Stimulated activated CD8-positive, alpha-beta memory T cell treated with anti-CD3 and anti-CD28 coated beads, Interleukin-7, amount 100 ng/mL, for 1 hour (primary cell): ENCODE measurements at regions not wholly inside any gene's neighbourhood (a gene's known extent, or its start where the extent isn't known, plus 50 kb on each side); places are given as distances from the start of the nearest gene placed in this dataset.

Experiments used
- DNase-seq, 2 donors: peaks; one replicate each; pipeline ENCODE4 v3.0.0-alpha.2; 2020; ENCODE audit warnings: low read depth in 2 of 2

DNA sequence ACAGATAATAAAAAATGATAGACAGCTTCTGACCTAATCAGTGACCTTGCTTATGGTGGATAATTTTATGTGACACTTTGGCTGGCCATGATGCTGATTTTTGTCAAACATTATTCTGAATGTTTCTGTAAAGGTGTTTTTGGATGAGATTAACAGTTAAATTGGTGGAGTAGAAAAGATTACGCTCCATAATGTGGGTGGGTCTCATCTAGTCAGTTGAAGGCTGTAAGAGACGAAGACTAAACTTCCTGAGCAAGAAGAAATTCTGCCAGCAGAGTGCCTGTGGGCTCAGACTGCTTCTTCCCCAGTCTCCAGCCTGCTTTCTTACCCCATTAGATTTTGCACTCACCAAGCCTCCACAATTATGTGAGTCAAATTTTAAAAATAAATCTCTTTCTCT, 214.9 kb upstream of the ITGA4 start:
- DNase-seq, result no peak

DNA sequence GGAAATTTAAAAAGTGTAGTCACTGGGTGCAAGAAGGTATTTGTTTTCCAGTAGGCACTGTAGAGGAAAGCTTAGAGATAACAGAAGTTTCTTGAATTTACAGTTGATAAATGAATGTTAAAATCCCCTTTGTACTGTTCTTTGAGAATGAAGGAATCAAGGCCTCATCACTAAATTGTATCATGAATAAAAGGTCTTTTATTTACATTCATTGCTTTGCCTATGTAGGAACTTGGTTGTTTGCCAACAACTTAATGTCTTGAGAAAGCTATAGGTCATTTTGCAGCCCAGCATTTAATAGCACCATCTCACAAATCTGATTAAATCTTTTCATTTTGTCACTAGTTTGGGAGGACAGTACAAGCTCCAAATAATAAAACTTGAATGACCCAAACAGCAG, 213.9 kb upstream of the ITGA4 start:
- DNase-seq, result no peak

DNA sequence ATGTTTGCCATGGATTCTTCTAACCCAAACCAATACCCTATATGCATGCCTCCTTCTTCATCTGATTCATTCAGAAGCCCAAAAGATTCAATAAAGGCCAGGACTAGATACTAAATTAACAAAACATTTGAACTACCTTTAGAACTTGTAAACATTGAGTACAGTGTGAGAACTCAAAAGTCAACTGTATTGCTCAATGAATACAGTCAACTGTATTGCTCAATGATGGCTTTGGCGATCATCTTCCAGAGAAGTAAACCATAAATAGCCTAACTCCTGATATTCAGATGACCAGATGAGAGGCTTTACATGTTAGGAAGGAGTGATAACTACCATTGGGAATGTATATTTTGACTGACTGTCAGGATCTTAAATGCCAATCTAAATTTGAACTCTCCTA, 206.5 kb upstream of the ITGA4 start:
- no peak for DNase-seq

DNA sequence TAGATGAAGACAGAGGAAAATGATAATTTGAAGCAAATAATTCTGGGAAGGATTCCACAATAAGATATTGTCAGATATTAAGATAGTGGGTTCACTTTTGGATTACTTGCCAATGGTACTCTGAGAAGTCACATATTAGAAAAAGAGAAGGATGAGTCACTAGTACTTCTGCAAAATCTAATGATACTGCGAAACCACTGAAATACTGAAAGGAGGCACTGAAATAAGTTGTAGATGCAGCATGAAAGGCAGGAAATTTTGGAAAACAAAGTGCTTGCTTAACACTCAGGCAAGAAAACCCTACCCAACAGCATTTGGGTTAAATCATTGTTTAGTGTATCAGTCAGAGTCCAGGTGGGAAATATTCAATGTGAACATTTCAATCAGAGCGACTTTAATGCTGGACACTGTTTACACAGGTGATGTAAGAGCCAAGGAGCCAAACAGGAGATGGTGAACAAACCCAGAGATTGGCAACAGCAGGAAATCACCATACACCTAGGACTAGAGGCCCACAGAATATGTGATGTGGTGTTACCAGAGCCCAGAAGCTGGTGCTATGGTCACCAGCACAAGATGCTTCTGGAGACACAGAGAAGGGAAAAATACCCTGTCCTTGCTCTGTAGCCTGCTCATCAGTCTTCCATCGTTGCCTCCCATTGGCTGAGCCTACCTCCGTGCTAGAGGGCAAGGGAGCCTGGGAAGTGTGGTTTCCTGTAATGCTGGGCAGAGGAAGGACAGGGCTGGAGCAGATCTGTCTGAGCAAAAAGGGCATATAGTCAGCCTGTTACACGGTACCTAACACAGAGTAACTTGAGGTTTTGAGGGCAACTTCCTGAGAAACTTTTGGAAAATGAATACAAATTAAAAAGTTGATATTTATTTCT, 204.7 kb upstream of the ITGA4 start:
- DNase-seq, result no peak

DNA sequence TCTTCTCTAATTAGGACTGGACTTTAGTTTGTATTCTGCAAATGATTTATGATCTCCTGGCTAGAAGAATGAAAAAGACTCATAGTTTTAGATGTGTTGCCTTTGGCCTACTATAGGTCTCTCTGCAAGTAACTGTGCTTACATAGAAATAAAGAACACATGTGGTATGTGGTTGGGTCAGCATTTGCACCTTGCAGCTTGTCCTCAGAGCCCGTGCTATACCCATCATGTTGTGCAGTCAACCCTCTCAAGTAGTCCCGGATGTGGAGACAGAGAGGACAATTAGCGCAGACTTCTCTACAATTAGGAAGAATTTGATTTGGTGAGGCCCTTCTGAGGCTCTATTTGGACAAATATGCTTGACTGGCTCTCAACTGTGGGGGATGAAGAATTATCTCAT, 203.7 kb upstream of the ITGA4 start:
- no peak for DNase-seq

DNA sequence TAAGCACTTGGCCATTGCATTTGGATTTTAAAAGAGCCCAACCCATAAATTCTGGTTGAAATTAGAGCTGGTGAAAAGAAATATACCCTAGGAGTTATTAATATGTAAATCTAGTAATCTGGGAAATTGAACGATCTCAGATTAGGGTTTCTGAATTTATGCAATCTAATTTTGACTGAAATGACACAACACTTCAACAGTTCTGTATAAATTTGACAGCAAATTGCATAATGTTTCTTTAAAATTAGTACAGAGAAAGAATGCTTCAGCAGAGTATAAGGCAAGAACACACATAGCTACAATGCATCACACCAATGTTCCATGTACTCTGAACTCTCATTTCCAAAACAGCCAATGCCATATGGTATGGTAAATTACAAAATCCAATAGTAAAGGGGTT, 201.5 kb upstream of the ITGA4 start:
- no peak for DNase-seq

DNA sequence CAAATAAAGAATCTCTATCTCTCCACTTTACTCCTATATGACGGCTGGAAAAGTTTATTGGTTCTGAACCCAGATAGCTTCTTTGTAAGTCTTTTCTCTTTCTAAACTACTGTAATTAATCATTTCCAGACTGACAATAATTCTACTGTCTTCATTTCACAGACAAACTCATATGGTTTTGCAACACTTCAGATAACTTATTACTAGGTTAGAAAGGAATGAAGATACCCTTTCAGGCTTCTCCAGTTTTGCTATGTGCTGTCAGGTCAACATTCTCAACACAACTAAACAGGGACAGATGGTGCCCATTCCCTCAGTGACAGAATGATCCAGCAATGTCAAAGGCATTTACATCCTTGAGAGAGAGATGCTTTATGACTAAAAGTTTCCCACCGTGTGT, 198.5 kb upstream of the ITGA4 start:
- no peak for DNase-seq

DNA sequence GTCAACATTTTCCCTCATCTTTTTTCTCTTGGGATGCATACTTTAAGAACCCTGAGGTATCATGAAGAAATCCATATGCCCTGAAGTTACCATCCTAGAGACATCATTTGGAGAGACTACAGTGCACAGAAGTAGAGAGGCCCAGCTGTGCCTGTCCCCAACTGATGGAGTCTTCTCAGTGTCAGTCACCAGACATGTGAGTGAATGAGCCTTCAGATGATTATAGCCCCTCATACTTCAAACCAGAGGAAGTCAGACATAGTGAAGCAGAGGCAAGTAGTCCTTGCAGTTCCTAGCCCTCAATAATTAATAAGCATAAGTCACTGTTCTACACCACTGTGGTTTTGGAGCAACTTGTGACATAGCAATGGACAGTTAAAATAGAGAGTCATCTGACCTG, 194.4 kb upstream of the ITGA4 start:
- DNase-seq, result no peak

DNA sequence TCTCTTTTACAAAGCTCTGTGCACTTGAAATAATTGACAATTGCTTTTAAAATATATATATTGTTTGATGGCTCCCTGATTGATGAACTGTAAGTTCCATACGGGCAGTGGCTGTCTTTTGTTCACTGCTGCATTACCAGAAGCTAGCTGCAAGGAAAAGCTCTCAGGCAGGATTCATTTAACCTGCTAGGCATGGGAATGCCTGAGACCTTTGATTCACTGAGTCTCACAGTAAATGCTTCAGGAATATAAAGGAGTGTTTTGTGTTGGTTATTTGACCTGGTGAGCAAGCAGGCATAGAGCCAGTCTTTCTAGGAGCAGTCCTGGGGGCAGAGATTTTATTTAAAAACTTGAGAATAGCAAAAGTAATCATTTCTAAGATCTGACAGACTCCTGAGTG, 193.2 kb upstream of the ITGA4 start:
- DNase-seq, result no peak

DNA sequence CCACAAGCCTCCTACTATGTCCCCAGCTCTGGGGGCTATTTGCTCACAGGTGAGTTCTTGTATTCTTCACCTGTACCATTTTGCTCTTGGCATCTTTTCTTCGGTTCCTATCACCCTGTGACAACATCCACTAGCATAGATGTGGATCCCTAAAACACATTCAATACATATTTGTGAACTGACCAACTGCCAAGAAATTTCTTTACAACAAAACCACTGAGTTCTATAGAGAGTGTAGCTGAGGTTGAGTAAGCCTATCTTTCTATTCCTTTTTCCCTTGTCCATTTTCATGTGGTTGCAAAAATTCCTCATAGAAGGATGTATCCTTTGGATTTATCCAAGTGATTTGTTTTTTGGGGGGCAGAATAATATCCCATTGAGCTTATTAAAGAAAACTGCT, 192.7 kb upstream of the ITGA4 start:
- no peak for DNase-seq

DNA sequence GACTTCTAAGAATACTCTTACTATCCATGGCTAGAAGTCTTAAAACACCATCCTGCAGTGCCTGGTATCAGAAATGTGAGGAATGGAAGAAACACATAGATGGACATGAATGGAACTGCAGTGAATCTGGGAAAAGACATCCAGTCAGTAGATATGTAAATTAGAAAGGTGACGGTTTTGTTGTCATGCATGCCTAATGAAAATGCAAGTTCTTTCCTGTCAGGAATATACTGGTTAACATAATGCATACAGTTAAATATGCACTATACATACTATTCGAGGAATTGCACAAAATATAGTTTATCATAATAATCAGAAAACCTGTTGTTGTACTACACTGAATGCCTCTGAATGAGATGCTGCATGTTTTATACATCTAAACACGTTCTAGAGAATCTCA, 190.6 kb upstream of the ITGA4 start:
- DNase-seq, result no peak

DNA sequence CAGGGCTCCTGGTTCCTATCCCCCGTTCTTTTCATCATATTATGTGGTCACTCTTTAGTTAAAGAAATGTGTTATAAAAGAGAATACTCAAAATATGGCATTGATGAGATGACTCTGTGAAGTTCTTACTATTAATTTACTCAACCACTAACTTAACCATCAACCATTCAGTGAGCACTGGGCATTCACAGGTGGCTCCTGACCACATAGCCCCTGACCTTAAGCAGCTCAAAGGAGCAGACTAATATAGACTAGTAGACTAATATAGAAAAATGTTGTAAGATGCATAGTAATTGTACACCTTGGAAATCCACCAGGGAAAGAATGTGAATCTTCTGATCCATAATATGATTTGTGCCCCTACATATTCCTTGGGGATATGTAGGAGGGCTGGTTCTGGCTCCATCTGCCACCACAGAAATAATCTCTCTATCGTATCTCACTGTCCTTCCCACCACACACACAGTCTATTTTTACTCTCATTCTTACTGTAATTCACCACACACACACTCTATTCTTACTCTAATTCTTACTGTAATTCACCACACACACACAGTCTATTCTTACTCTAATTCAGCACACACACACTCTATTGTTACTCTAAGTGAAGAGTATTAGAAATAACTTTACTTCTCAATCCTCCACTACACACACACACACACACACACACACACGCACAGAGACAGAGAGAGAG, 188.9 kb upstream of the ITGA4 start:
- DNase-seq, result no peak

DNA sequence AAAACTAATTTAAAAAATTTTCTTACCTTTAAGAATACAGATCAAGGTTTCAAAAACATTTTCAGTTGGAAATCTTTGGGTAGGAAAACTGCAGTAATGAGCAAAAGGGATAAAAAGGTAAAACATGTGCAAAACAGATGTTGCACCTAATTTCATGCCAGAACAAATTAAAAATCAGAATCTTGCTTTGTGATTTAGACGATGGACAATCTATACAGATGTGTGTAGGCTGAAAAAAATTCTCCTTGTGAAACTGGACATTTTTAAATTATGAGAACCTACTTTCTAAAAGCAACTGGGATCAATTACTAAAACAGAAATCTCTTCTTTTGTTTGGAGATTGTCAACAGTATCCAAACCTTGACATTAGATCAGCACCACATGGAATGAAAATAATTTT, 183.2 kb upstream of the ITGA4 start:
- DNase-seq, result no peak

DNA sequence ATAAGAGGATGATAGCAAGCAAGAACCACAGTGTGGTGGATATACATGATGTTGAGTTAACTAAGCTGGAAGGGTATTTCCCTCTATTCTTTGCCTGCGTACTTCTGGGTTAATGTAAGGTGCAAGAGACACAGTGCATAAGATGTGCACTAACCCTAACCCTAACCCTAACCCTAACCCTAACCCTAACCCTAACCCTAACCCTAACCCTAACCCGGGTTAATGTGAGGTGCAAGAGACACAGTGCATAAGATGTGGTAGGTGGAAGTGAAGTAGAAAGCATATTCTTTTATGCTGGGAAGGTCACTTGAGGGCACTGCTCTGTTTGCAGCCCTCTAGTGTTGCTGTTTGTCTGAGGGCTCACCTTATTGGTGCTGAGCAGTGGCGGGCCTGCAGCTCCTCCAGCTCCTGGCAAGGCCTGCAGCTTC, 181.5 kb upstream of the ITGA4 start:
- no peak for DNase-seq

DNA sequence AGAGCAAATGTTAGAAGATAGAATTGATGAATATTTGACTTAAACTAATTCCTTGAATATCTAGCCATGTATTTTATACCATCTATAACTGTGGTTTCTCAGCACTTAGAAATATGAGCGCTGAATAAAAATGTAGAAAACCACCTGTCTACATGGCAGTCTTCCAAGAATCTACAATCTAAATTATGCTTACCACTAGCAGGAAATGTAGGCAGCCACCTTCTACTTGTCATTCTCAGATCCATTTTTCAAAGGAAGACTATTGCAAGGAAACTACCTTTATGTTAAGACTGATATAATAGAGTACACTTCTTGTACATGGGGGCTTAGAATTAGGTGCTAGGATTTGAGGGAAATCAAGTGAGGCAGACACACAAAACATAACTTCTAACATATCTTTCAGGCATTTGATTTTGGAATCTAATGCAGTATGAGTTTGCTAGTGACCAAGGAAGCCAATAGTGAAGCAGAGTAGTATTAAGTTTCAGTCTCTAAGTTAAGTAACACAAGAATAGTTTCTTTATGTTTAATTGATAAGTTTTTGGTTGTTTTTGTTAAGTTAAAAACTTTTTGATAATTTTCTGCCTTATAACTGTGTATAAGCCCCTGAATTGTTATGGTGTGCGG, 175.9 kb upstream of the ITGA4 start:
- DNase-seq, result no peak

DNA sequence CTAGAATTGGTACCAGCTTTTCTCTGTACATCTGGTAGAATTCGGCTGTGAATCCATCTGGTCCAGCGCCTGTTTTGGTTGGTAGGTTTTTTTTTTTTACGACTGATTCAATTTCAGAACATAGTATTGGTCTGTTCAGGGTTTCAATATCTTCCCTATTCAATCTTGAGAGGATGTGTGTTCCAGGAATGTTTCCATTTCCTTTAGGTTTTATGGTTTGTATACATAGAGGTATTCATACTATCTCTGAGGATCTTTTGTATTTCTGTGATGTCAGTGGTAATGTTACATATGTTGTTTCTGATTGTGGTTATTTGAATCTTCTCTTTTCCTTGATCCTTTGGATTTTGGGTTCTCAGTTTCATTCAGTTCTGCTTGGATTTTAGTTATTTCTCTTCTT, 172.1 kb upstream of the ITGA4 start:
- no peak for DNase-seq

DNA sequence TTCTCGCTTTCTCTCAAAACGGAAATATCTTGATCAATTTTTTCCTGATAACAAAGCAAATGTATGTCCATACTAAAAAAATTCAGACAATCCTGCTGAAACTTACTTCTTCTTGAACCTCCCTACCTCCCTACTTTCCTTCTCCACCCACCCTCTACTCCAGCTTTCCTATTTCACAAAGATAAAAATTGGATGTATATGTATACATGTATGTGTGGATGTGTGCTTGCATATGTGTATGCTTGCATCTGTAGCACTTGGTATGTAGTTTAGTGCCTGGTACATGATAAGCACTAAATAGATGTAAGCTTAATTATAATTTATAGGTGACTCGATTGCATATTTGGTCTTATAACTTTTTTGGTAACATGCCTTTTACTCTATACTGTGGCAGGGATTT, 167.5 kb upstream of the ITGA4 start:
- DNase-seq, result no peak

DNA sequence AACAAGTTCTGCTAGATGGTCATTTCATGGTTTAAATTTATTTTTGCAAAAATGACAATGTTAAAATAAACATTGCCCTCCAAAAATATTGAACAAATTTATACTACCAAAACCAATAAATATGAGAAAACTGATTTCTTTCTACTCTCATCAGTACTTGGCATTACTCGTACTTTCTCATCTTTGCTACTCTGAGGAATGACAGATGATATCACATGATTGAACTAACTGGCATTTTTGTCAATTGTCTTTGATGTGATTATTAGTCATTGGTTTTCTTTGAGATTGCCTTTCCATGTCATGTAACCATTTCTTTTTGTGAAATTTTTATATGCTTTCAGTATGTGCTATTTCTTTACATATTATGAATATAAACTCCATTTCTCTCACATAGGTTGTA, 167.0 kb upstream of the ITGA4 start:
- no peak for DNase-seq

DNA sequence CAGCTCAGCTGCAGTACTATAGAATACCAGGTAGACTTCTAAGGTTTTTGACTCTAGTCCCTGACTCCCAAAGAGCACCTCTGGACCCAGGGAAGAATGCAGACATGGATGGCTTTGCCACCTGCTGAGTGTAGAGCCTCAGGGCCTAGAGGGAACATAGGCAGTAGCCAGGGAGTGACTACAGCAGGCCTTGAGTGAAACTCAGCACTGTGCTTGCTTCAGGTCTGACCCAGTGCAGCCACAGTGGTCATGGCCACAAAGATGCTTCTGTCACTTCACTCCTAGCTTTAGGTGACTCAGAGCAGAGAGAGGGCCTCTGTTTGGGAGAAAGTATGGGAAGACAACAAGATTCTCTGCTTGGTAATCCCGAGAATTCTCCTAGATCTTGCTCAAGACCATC, 162.2 kb upstream of the ITGA4 start:
- DNase-seq, result no peak

DNA sequence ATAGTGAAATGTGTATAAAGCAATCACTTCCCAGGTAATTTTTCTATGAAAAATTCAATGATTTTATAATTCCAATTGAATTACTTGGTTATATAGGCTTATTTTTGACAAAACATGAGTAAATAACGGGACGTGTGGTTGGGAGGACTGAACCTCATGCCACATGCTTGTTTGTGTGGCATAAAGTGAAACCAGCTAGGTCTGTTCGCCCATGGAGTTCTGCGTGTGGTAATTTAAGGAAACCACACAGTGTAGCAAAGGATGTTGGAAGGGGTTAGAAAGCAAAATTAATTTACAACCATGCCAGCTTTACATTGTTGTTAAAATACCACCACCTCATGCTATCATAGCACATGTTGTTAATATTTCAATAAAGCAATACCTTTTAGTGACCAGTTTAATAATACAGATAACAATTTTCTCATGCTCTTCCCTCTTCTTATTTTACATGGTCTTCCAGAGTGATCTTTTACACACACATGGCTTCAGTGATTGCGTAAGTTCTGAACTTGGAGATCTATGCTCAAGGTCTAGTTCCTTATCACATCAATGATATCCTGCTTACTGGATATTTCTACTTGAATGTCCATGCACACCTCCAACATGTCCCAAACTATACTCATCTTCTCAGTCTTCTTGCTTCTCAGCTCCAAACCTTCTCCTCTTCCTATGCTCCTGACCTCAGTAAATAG, 156.4 kb upstream of the ITGA4 start:
- no peak for DNase-seq

DNA sequence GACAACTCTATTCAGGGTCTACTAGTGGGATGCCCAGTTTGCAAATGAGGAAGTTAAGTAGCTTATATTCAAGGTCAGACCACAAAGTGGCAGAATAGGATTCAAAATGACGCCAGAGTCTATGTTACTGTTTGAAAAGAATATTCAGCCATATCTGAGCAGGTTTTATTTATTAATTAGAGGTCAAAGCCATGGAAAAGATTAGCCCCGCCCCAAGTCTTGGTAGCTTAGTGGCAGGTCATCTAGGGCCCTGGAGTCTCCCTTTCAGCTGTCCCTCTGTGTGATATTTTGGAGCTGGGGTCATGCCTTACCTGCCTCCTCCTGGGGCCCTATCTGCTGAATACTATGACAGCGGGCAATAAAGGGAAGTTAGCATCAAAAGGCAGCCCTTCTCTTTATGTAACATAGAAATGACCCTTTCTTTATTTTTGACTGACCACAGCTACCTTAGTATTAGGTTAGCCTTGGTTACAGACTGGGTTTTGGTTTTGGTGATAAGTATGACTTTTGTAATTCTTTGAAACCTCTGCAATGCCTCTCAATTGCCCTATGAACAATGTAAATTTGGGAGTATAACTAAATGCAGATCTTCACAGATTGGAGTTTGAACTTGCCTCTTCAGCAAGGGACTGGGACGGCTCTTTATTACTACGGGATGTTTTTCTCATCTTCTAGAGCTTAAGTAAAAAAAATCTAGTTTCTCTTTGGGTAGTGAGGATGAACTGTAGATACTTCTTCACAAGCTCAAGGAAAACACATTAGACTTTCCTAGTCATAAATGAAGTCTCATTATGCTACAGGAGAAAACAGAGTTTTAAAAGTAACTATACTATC, 153.0 kb upstream of the ITGA4 start:
- DNase-seq, result no peak
